ENCODE measurements at regions not wholly inside any gene's neighbourhood (a gene's known extent, or its start where the extent isn't known, plus 50 kb on each side); places are given as distances from the start of the nearest gene placed in this dataset.

GRCh38 chr16:87060034-87060986, 256.9 kb downstream of the C16orf95 start:
- DNase-seq: no peak

- no peak for DNase-seq
These were observed 255.8 kb downstream of the C16orf95 start for GRCh38 chr16:87061243-87061920.

GRCh38 chr16:87062569-87063442, 254.4 kb downstream of the C16orf95 start:
- DNase-seq: peak; percentile 54

GRCh38 chr16:87063543-87063942, 253.6 kb downstream of the C16orf95 start:
- DNase-seq: no peak

GRCh38 chr16:87064731-87065445, 252.3 kb downstream of the C16orf95 start:
- no peak for DNase-seq

GRCh38 chr16:87065446-87066132, 251.6 kb downstream of the C16orf95 start:
- DNase-seq: no peak

- DNase-seq: no peak
These were observed 250.8 kb downstream of the C16orf95 start for GRCh38 chr16:87066133-87067002.

- no peak for DNase-seq
These were observed 250.1 kb downstream of the C16orf95 start for GRCh38 chr16:87067003-87067556.

- no peak for DNase-seq
These were observed 249.1 kb downstream of the C16orf95 start for GRCh38 chr16:87067836-87068761.

- DNase-seq: no peak
These were observed 248.4 kb downstream of the C16orf95 start for GRCh38 chr16:87068762-87069150.

GRCh38 chr16:87070657-87071056, 246.5 kb downstream of the C16orf95 start:
- no peak for DNase-seq

GRCh38 chr16:87072101-87072500, 245.1 kb downstream of the C16orf95 start:
- no peak for DNase-seq

- no peak for DNase-seq
These were observed 242.4 kb downstream of the C16orf95 start for GRCh38 chr16:87074641-87075318.

- no peak for DNase-seq
These were observed 241.8 kb downstream of the C16orf95 start for GRCh38 chr16:87075319-87075860.

GRCh38 chr16:87076331-87076949, 240.8 kb downstream of the C16orf95 start:
- no peak for DNase-seq

GRCh38 chr16:87076950-87077749, 240.0 kb downstream of the C16orf95 start:
- DNase-seq: peak; percentile 13

- DNase-seq: no peak
These were observed 239.5 kb downstream of the C16orf95 start for GRCh38 chr16:87077750-87078127.
